ENCODE measurements at regions not wholly inside any gene's neighbourhood (a gene's known extent, or its start where the extent isn't known, plus 50 kb on each side); places are given as distances from the start of the nearest gene placed in this dataset.

DNA sequence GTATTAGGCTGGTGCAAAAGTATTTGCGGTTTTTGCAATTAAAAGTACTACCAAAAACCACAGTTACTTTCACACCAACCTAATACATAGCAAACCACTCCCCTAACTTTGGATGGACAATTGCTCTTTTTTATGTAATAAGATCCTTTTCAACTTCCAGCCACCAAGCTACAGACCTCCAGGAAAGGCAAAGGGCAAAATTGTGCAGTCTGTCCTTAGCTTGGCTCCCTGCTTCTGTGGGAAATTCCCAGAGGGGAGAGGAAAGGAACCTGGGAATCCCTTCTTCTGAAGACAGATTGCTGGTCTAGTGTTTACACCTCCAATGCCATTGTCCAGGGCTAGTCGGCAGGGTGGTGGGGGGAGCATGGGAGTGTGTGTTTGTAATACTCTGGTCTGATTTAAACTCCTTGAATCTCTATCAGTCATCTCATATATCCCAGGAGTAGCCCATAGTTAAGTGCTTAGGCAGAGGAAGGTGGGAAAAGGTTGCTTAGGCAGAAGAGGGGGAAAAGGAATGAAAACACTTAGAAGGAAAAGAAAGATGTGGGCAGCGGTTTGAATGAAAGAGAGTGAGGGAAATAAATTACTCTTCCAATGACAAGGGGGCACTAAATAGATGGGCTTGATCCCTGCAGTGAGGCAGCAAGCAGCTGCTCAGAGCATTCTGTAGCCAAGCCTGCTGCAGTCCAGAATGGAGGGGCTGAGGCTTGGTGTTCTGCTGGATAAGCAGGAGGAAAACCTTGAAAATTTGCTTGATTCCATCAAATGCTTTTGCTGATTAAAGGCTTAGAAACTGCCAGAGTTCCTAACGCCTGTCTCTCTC, 86.9 kb upstream of the MAP1B start:
- TF ChIP-seq, protein P1, sequence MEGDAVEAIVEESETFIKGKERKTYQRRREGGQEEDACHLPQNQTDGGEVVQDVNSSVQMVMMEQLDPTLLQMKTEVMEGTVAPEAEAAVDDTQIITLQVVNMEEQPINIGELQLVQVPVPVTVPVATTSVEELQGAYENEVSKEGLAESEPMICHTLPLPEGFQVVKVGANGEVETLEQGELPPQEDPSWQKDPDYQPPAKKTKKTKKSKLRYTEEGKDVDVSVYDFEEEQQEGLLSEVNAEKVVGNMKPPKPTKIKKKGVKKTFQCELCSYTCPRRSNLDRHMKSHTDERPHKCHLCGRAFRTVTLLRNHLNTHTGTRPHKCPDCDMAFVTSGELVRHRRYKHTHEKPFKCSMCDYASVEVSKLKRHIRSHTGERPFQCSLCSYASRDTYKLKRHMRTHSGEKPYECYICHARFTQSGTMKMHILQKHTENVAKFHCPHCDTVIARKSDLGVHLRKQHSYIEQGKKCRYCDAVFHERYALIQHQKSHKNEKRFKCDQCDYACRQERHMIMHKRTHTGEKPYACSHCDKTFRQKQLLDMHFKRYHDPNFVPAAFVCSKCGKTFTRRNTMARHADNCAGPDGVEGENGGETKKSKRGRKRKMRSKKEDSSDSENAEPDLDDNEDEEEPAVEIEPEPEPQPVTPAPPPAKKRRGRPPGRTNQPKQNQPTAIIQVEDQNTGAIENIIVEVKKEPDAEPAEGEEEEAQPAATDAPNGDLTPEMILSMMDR (IDR thresholded peaks at IDR 0.05; ENCODE audit: low read depth, low read length): no peak
- no peak for DNase-seq
- Histone ChIP-seq H3K36me3 (no peaks in the 10 kb centered on the region), H3K4me3 (ENCODE audit: low read depth, low read length) (no peak overlapping the region), H3K9me3 (ENCODE audit: severe bottlenecking) (peaks cover 6% of the 10 kb centered on the region), H3K27ac (no peak overlapping the region), H3K27me3 (ENCODE audit: insufficient read depth, low read depth, severe bottlenecking) (no peaks in the 10 kb centered on the region)

DNA sequence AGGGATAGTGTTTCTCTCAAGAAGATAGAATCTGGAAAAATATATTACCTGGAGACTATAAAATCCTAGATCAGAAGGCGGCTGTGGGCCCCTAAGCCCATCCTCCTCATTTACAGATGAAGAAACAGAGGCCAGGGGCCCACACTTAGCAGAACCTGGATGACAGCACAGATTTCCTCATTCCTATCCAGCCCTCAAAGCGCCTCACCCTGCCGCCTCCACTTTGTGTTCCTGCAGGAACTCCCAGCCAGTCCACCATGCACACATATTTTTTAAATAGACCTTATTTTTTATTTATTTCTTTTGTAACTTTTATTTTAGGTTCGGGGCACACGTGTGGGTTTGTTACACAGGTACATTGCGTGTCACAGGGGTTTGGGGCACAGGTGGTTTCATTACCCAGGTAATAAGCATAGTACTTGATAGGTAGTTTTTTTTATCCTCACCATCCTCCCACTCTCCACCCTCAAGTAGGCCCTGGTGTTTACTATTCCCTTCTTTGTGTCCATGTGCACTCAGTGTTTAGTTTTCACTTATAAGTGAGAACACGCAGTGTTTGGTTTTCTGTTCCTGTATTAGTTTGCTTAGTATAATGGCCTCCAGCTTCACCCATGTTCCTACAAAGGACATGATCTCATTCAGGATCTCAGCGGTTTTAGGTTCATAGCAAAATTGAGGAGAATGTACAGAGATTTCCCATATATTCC, 85.5 kb upstream of the MAP1B start:
- no peak for DNase-seq
- TF ChIP-seq, protein P1 (IDR thresholded peaks at IDR 0.05; ENCODE audit: low read depth, low read length): no peak
- Histone ChIP-seq H3K36me3 (no peaks in the 10 kb centered on the region), H3K4me3 (ENCODE audit: low read depth, low read length) (no peak overlapping the region), H3K27me3 (ENCODE audit: insufficient read depth, low read depth, severe bottlenecking) (no peaks in the 10 kb centered on the region), H3K27ac (no peak overlapping the region), H3K9me3 (ENCODE audit: severe bottlenecking) (peaks cover 6% of the 10 kb centered on the region)

DNA sequence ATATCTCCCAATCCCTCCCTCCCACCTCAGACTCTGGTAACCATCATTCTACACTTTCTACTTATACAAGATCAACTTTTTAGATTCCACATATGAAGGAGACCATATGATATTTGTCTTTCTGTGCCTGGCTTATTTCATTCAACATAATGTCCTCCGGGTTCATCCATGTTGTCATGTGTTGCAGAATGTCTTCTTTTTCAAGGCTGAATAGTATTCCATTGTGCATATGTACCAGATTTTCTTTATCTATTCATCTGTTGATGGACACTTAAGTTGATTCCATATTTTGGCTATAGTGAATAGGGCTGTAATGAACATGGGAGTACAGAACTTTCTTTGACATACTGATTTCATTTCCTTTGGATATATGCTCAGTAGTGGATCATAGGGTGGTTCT, 78.9 kb upstream of the MAP1B start:
- Histone ChIP-seq H3K27me3 (ENCODE audit: insufficient read depth, low read depth, severe bottlenecking) (no peaks in the 10 kb centered on the region), H3K27ac (no peak overlapping the region), H3K4me3 (ENCODE audit: low read depth, low read length) (no peak overlapping the region), H3K9me3 (ENCODE audit: severe bottlenecking) (no peaks in the 10 kb centered on the region), H3K36me3 (no peaks in the 10 kb centered on the region)
- TF ChIP-seq, protein P1 (IDR thresholded peaks at IDR 0.05; ENCODE audit: low read depth, low read length): no peak
- no peak for DNase-seq

DNA sequence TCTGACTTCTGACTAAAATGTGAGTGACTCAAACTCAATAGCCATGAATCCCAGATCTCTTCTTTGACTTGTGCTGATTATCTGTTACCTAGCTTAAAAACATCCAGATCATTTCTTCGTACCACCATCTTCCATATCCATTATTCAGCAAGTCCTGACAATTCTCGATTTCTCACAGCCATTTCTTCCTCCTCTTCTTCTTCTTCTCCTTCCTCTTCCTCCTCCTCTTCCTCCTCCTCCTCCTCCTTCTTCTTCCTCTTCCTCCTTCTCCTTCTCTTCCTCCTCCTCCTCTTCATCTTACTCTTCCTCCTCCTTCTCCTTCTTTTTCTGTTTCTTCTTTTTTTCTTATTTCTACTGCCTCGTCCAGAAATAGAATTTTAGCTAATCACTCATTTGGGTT, 77.0 kb upstream of the MAP1B start:
- DNase-seq: no peak
- Histone ChIP-seq H3K27me3 (ENCODE audit: insufficient read depth, low read depth, severe bottlenecking) (no peaks in the 10 kb centered on the region), H3K9me3 (ENCODE audit: severe bottlenecking) (no peaks in the 10 kb centered on the region), H3K4me3 (ENCODE audit: low read depth, low read length) (no peak overlapping the region), H3K27ac (no peak overlapping the region), H3K36me3 (no peaks in the 10 kb centered on the region)
- TF ChIP-seq, protein P1 (IDR thresholded peaks at IDR 0.05; ENCODE audit: low read depth, low read length): no peak

DNA sequence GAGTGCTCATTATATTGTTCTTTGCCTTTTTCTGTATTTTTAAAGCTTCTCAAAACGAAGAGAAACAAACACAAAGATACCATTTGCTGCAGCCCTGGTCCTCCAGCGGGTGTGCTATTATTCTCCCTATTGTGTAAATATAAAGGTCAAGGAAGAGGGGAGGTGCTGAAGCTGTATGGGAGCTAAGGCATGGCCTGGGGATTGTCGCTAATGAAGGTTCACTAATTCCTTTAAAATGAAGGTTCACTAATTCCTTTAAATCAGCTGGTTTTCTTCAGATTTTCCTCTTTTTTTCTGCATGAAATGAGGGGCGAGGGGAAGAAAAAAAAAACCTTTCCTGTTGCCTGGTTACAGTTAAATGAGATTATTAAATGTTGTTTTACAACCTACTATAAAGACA, 74.5 kb upstream of the MAP1B start:
- Histone ChIP-seq H3K36me3 (no peaks in the 10 kb centered on the region), H3K9me3 (ENCODE audit: severe bottlenecking) (no peaks in the 10 kb centered on the region), H3K27me3 (ENCODE audit: insufficient read depth, low read depth, severe bottlenecking) (no peaks in the 10 kb centered on the region), H3K27ac (no peak overlapping the region), H3K4me3 (ENCODE audit: low read depth, low read length) (no peak overlapping the region)
- DNase-seq: no peak
- TF ChIP-seq, protein P1 (IDR thresholded peaks at IDR 0.05; ENCODE audit: low read depth, low read length): no peak

Measured in WERI-Rb-1 (cell line).